HG02678 (cell line): ENCODE measurements at regions not wholly inside any gene's neighbourhood (a gene's known extent, or its start where the extent isn't known, plus 50 kb on each side); places are given as distances from the start of the nearest gene placed in this dataset.
"Not testable (repeated sequence)": the region's sequence is repeated elsewhere in the genome, so short reads cannot be mapped to it uniquely, and the experiment has no call there.

Experiments
- ATAC-seq: cut with Tn5 transposase; IDR thresholded peaks from one replicate; pipeline ENCODE4 v1.9.1; 2021; ENCODE audit warnings: mild to moderate bottlenecking, moderate library complexity; ENCODE audit not compliant: unreplicated experiment

DNA sequence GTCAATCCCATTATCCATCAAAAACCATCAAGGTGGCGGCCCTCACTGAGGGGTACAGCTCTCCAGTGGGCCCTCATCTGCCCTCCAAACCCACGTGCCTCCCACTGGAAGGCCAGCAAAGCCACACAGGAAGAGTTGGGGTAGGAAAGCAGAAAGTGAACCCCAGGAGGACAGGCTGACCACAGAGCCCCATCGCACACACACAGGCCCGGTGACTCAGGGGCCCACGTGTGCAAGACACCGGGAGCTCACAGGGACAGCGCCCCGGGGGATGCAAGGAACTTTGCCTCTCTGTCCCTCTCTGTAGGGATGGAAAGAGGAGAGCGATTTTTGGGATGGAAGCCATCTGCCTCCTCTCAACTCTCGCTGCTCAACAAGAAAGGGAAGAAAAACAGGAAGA is 85.0 kb upstream of the FRG2C start:
- ATAC-seq, result not testable (repeated sequence)

DNA sequence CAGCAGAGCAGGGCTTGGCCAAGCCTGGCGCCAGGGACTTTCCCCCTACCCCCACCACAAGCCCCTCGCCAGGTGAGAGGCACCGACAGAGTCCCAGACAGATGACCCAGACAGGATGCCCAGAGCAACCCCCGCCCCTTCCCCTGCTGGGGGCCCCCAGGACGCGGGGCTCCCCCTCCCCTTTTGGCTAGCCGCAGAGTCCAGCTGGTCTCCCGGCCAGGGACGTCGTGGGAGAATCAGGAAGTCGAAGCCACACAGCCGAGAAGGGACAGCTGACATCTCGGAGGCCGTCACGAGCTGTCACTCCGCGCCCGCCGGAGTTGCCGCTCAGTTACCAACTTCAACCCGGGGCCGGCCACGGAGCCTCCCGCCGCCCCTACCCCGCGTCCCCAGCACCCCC is 84.6 kb upstream of the FRG2C start:
- not testable (repeated sequence) for ATAC-seq

GRCh38 chr3:75579981-75580782 is 83.9 kb upstream of the FRG2C start:
- not testable (repeated sequence) for ATAC-seq

DNA sequence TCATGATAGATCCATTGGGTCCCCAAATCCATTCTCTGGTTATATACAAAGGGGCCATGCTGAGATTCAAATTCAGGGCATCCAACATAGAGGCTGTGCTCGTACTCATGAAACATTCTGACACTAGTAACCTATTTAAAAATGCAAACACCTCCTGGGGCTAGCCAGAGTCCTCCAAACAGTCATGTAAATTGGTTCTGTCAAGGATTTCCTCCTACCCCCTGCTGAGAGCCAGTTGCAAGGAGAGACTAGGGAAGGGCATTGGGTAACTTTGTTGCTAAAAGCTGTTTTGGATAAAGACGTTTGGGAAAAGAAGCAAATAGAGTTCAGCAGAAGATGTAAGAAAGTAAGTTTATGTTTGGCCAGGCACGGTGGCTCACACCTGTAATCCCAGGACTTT is 81.6 kb upstream of the FRG2C start:
- ATAC-seq, result not testable (repeated sequence)

- not testable (repeated sequence) for ATAC-seq
Measured at GRCh38 chr3:75583116-75583515, 81.0 kb upstream of the FRG2C start.

GRCh38 chr3:75587695-75588094 is 76.4 kb upstream of the FRG2C start:
- not testable (repeated sequence) for ATAC-seq

GRCh38 chr3:75590382-75590781 is 73.7 kb upstream of the FRG2C start:
- ATAC-seq, result not testable (repeated sequence)

GRCh38 chr3:75604286-75604934 is 59.7 kb upstream of the FRG2C start:
- ATAC-seq, result not testable (repeated sequence)

DNA sequence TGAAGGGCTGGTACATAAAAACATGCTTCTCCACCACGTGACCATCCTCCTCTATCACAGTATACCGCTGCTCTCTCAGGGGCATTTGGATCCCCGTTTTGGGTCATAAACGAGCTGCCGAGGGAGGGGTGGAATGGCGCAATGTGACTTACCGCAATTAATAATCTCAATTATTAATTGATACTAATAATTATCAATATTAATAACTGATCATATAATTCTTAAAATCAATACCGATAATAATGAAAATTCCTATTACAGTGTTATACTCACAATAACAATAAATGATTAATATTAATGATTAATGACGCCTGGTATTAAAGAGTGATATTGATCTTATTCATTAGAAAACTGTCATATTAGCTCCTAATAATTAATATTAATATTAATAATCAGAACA is 56.1 kb upstream of the FRG2C start:
- ATAC-seq, result not testable (repeated sequence)

- ATAC-seq, result not testable (repeated sequence)
Measured at GRCh38 chr3:75609598-75609997, 54.5 kb upstream of the FRG2C start.

- ATAC-seq, result no peak
Measured at GRCh38 chr3:75610773-75611172, 53.4 kb upstream of the FRG2C start.

DNA sequence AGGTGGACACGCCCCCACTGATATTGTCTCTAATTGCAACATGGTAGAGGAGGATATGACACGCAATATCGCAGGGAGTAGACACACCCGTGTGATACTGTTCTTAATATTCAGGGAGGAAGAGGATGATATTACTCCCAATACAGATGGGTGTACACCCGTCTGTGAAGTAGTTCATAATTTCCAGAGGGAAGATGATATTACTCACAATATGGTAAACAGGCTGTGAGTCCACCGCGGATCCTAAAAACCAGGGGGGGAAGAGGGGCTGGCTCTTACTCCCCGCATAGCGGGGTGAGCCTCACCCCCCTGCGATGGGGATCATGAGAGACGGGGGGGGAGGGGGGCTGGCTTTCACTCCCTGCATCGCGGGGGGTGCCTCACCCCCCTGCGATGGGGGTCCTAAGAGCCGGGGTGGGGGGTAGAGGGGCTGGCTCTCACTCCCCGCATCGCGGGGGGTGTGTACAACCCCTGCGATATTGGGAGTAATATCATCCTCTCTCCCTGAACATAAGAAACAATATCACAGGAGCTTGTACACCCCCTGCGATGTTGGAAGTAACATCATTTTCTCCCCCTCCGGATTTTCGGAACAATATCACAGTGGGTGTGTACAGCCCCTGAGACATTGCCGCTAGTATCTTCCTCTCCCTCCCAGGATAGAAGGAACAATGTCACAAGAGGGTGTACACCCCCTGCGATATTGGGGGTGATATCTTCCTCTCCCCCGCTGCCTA is 52.2 kb upstream of the FRG2C start:
- ATAC-seq, result not testable (repeated sequence)
